Skeletal muscle satellite cell (primary cell): ENCODE measurements at regions not wholly inside any gene's neighbourhood (a gene's known extent, or its start where the extent isn't known, plus 50 kb on each side); places are given as distances from the start of the nearest gene placed in this dataset.

ENCODE experiments used
- H3K27me3 ChIP-seq: 2 replicates; pipeline ENCODE4 v1.7.0; 2013; ENCODE audit warnings: low read length; ENCODE audit not compliant: control insufficient read depth, insufficient read depth
- H3K36me3 ChIP-seq: 2 replicates; pipeline ENCODE4 v1.7.0; 2013; ENCODE audit warnings: mild to moderate bottlenecking, control low read depth, low read length; ENCODE audit not compliant: insufficient read depth
- H3K4me1 ChIP-seq: 2 replicates; pipeline ENCODE4 v1.7.0; 2013; ENCODE audit warnings: low read length; ENCODE audit not compliant: control insufficient read depth, insufficient read depth
- H3K4me2 ChIP-seq: 2 replicates; pipeline ENCODE4 v1.7.0; 2013; ENCODE audit warnings: mild to moderate bottlenecking, low read length
- H3K4me3 ChIP-seq: 2 replicates; pipeline ENCODE4 v1.7.0; 2013; ENCODE audit warnings: low read length
- H3K9ac ChIP-seq: 2 replicates; pipeline ENCODE4 v1.7.0; 2013; ENCODE audit warnings: mild to moderate bottlenecking, low read depth, low read length, moderate library complexity
- H3K9me3 ChIP-seq: replicated peaks from 2 replicates; pipeline ENCODE4 v1.7.0; 2013; ENCODE audit warnings: mild to moderate bottlenecking, control low read depth, low read length

GRCh38 chr2:136402281-136402680, 284.3 kb upstream of the CXCR4 start:
- H3K9me3 ChIP-seq = no peaks in the 10 kb centered on the region
- H3K36me3 ChIP-seq = no peaks in the 10 kb centered on the region
- no peaks in the 10 kb centered on the region for H3K27me3 ChIP-seq
- H3K4me2 ChIP-seq = no peak overlapping the region
- no peak overlapping the region for H3K9ac ChIP-seq
- no peak overlapping the region for H3K4me3 ChIP-seq
- no peaks in the 10 kb centered on the region for H3K4me1 ChIP-seq

DNA sequence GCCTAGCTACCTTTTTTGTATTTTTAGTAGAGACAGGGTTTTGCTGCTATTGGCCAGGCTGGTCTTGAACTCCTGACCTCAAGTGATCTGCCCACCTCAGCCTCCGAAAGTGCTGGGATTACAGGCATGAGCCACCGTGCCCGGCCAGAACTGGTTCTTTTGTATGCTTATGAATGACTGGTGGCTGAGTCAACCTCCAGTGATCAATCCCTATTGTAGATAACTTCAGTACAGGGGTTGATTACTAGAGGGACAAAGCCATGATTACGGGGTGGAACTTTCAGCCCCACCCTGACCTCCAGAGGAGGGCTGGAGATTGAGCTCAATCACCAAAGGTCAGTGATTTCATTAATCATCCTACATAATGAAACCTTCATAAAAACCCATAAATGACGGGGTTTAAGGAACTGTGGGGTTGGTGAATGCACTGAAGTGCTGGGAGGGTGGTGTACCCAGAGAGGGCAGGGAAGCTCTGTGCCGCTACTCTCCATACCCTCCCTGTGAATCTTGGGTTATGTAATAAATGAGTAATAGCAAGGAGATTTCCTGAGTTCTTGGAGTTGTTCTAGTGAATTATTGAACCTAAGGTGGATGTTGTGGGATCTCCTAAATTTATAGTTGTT, 281.8 kb upstream of the CXCR4 start:
- Histone ChIP-seq H3K4me2 (no peak overlapping the region), H3K9me3 (no peaks in the 10 kb centered on the region), H3K4me3 (no peak overlapping the region), H3K9ac (no peak overlapping the region), H3K4me1 (no peaks in the 10 kb centered on the region), H3K36me3 (no peaks in the 10 kb centered on the region), H3K27me3 (no peaks in the 10 kb centered on the region)

GRCh38 chr2:136395582-136395981, 277.6 kb upstream of the CXCR4 start:
- Histone ChIP-seq H3K36me3 (no peaks in the 10 kb centered on the region), H3K9ac (no peak overlapping the region), H3K27me3 (no peaks in the 10 kb centered on the region), H3K4me3 (no peak overlapping the region), H3K4me2 (no peak overlapping the region), H3K9me3 (no peaks in the 10 kb centered on the region), H3K4me1 (no peaks in the 10 kb centered on the region)

- no peak overlapping the region for H3K4me2 ChIP-seq
- no peaks in the 10 kb centered on the region for H3K36me3 ChIP-seq
- no peaks in the 10 kb centered on the region for H3K9me3 ChIP-seq
- no peaks in the 10 kb centered on the region for H3K27me3 ChIP-seq
- no peak overlapping the region for H3K4me3 ChIP-seq
- H3K4me1 ChIP-seq = no peaks in the 10 kb centered on the region
- no peak overlapping the region for H3K9ac ChIP-seq
Measured at GRCh38 chr2:136394136-136395060, 276.4 kb upstream of the CXCR4 start.

DNA sequence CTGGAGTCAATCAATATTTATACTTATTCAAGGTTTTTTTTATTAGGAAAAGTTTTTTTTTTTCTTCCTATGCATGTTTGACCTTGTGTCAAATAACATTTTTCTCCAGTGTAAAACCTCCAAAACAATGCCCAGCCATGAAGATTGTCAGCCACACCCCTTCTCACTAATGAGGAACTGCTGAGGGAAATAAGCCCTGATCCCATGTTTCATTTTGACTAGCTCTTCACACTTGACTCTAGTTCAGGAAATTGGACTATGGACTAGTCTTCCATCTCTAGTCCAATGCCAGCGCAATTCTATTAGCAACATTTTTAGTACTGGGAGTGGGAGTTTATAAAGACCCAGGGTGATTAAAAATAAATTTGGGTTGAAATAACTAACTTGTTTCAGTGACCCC, 275.6 kb upstream of the CXCR4 start:
- H3K27me3 ChIP-seq = no peaks in the 10 kb centered on the region
- no peak overlapping the region for H3K4me3 ChIP-seq
- H3K4me1 ChIP-seq = no peaks in the 10 kb centered on the region
- H3K4me2 ChIP-seq = no peak overlapping the region
- no peak overlapping the region for H3K9ac ChIP-seq
- no peaks in the 10 kb centered on the region for H3K36me3 ChIP-seq
- no peaks in the 10 kb centered on the region for H3K9me3 ChIP-seq

GRCh38 chr2:136392897-136393505, 275.1 kb upstream of the CXCR4 start:
- Histone ChIP-seq H3K9ac (no peak overlapping the region), H3K36me3 (no peaks in the 10 kb centered on the region), H3K4me1 (no peaks in the 10 kb centered on the region), H3K4me3 (no peak overlapping the region), H3K9me3 (no peaks in the 10 kb centered on the region), H3K4me2 (no peak overlapping the region), H3K27me3 (no peaks in the 10 kb centered on the region)

DNA sequence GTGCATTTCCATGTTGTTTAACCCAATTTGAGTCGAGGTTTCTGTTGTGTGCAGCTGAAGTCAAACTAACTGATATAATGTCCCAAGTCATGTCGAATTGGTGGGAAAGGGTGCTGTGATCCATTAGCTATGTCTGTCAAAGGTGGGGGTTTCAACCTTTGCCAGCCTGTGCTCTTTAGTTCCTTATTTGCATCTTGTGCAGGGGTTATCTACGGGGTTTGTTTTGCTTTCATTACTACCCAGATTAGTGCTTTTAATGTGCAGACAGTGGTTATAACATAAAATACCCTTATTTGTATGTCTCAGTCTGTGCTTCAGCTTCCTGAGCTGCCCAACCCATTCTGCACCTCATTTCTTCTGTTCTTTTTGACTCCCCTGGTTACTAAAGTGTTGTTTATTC, 271.9 kb upstream of the CXCR4 start:
- Histone ChIP-seq H3K36me3 (no peaks in the 10 kb centered on the region), H3K27me3 (no peaks in the 10 kb centered on the region), H3K9ac (no peak overlapping the region), H3K4me3 (no peak overlapping the region), H3K4me1 (no peaks in the 10 kb centered on the region), H3K9me3 (no peaks in the 10 kb centered on the region), H3K4me2 (no peak overlapping the region)

- no peak overlapping the region for H3K4me2 ChIP-seq
- no peak overlapping the region for H3K9ac ChIP-seq
- no peaks in the 10 kb centered on the region for H3K27me3 ChIP-seq
- no peaks in the 10 kb centered on the region for H3K4me1 ChIP-seq
- H3K4me3 ChIP-seq = no peak overlapping the region
- no peaks in the 10 kb centered on the region for H3K36me3 ChIP-seq
- H3K9me3 ChIP-seq = no peaks in the 10 kb centered on the region
Measured at GRCh38 chr2:136386046-136386445, 268.1 kb upstream of the CXCR4 start.

- H3K27me3 ChIP-seq = no peaks in the 10 kb centered on the region
- no peaks in the 10 kb centered on the region for H3K9me3 ChIP-seq
- H3K9ac ChIP-seq = no peak overlapping the region
- H3K4me2 ChIP-seq = peak overlapping the region; percentile 10
- H3K4me1 ChIP-seq = no peaks in the 10 kb centered on the region
- no peak overlapping the region for H3K4me3 ChIP-seq
- no peaks in the 10 kb centered on the region for H3K36me3 ChIP-seq
Measured at GRCh38 chr2:136384531-136385303, 266.8 kb upstream of the CXCR4 start.

DNA sequence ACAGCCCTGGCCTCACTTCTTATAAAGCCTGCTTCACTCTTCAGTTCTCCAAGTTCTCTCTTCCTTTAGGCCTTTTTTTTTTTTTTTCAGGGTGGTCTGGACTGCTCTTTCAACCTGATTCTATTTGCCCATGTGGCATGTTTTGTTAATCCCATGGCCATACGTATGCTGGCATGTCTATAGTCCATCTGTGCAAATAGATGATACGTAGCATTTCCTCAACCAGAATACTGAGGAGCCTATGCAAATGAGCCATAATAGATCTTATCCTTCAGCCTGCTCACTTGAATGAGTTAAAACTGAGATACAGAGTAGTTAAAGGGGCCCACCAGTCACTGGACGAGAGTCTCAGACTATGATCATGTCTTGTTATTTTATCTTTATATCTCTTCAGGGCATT, 265.2 kb upstream of the CXCR4 start:
- H3K4me2 ChIP-seq = no peak overlapping the region

More for the DNA sequence above, 265.2 kb upstream of the CXCR4 start:
- Histone ChIP-seq H3K36me3 (no peaks in the 10 kb centered on the region), H3K9ac (no peak overlapping the region), H3K4me1 (no peaks in the 10 kb centered on the region), H3K9me3 (no peaks in the 10 kb centered on the region), H3K27me3 (no peaks in the 10 kb centered on the region), H3K4me3 (no peak overlapping the region)
